Fibroblast of lung (primary cell): ENCODE measurements at regions not wholly inside any gene's neighbourhood (a gene's known extent, or its start where the extent isn't known, plus 50 kb on each side); places are given as distances from the start of the nearest gene placed in this dataset.

ENCODE experiments used
- DNase-seq, 2 donors: peaks; one replicate each; pipeline versions ENCODE4 v3.0.0 to v3.0.0-alpha.2; 2010; ENCODE audit warnings: low read depth in 2 of 2
- H2AFZ ChIP-seq: 2 replicates; pipeline ENCODE4 v1.5.1; 2012; ENCODE audit warnings: low read length, control low read depth, inconsistent platforms
- H3K27ac ChIP-seq: 2 replicates; pipeline ENCODE4 v1.5.1; 2011; ENCODE audit warnings: low read length, control low read depth; ENCODE audit not compliant: insufficient read depth
- H3K27me3 ChIP-seq: 2 replicates; pipeline ENCODE4 v1.5.1; 2011; ENCODE audit warnings: mild to moderate bottlenecking, low read length; ENCODE audit not compliant: control insufficient read depth, insufficient read depth
- H3K36me3 ChIP-seq: 2 replicates; pipeline ENCODE4 v1.5.1; 2011; ENCODE audit warnings: low read length; ENCODE audit not compliant: control insufficient read depth, insufficient read depth
- H3K4me1 ChIP-seq: 2 replicates; pipeline ENCODE4 v1.5.1; 2011; ENCODE audit warnings: low read length; ENCODE audit not compliant: control insufficient read depth, insufficient read depth; ENCODE audit errors: extremely low read depth
- H3K4me2 ChIP-seq: 2 replicates; pipeline ENCODE4 v1.5.1; 2011; ENCODE audit warnings: low read length, control low read depth; ENCODE audit not compliant: insufficient read depth; ENCODE audit errors: extremely low read depth
- H3K4me3 ChIP-seq, 4 experiments: fragments of 200-600 bp in 1 of 4; sonication (generic) in 1 of 4; replicated peaks in 1 of 4; 2 replicates each; pipeline ENCODE4 v1.5.1; 2011 to 2016; ENCODE audit warnings: low read length in 4 of 4, low read depth in 3 of 4, mild to moderate bottlenecking in 3 of 4, control low read depth in 2 of 4, inconsistent platforms in 1 of 4, mixed read lengths in 1 of 4; ENCODE audit not compliant: insufficient read depth in 1 of 4; ENCODE audit errors: control extremely low read depth in 1 of 4
- H3K79me2 ChIP-seq: 2 replicates; pipeline ENCODE4 v1.5.1; 2012; ENCODE audit warnings: mild to moderate bottlenecking, low read length, inconsistent platforms; ENCODE audit not compliant: control insufficient read depth, insufficient read depth
- H3K9ac ChIP-seq: 2 replicates; pipeline ENCODE4 v1.5.1; 2011; ENCODE audit warnings: mild to moderate bottlenecking, low read length, control low read depth; ENCODE audit not compliant: insufficient read depth
- H3K9me3 ChIP-seq: 2 replicates; pipeline ENCODE4 v1.5.1; 2012; ENCODE audit warnings: low read depth, low read length; ENCODE audit not compliant: control insufficient read depth, insufficient read depth
- H4K20me1 ChIP-seq: 2 replicates; pipeline ENCODE4 v1.5.1; 2011; ENCODE audit warnings: low read length; ENCODE audit not compliant: control insufficient read depth, insufficient read depth; ENCODE audit errors: extremely low read depth
- CTCF ChIP-seq, 2 donors: IDR thresholded peaks in 1 of 2; conservative IDR thresholded peaks in 1 of 2; 1 replicate in 1 of 2; 2 replicates in 1 of 2; pipeline ENCODE4 v1.5.1; 2011 to 2012; ENCODE audit warnings: low read length in 2 of 2, control low read depth in 1 of 2, inconsistent platforms in 1 of 2, low read depth in 1 of 2, mild to moderate bottlenecking in 1 of 2
- EZH2 ChIP-seq: IDR thresholded peaks from 2 replicates; pipeline ENCODE4 v1.5.1; 2012; ENCODE audit warnings: low read length, control low read depth, mild to moderate bottlenecking; ENCODE audit errors: missing control alignments

- Histone ChIP-seq H2AFZ (no peak overlapping the region), H3K9me3 (no peaks in the 10 kb centered on the region), H3K27me3 (peaks cover 12% of the 10 kb centered on the region), H4K20me1 (no peaks in the 10 kb centered on the region), H3K9ac (no peak overlapping the region), H3K79me2 (no peaks in the 10 kb centered on the region), H3K36me3 (no peaks in the 10 kb centered on the region), H3K4me3 (no peak overlapping the region), H3K27ac (no peak overlapping the region), H3K4me2 (no peak overlapping the region), H3K4me1 (peaks cover 4% of the 10 kb centered on the region)
- DNase-seq: no peak
- no peak for TF ChIP-seq CTCF (conservative IDR thresholded peaks at IDR 0.05 in 1 of 2, IDR thresholded peaks at IDR 0.05 in 1 of 2; ENCODE audit: low read depth in 1 of 2, low read length in 2 of 2)
- TF ChIP-seq EZH2: no peak
Observed at GRCh38 chr4:138908134-138908533, 107.4 kb upstream of the NOCT start.

DNA sequence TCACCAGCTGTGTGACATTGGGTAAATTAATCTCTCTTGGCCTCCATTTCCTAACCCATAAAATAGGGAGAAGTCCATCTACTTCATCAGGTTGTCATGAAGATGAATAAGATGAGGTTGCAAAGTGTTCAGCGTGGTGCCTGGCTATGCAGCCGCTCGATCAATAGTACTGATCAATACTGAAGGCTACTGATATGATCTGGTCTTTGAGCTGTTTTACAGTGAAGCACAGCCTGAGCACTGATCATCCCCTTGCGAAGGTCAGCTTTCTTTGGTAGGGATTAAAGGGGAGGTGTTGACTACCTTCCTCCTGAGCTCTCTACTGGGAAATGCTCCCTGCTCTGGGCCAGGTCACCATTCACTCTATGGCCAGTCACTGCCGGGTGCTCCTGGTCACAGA, 108.4 kb upstream of the NOCT start:
- peaks cover 12% of the 10 kb centered on the region for H3K27me3 ChIP-seq
- H4K20me1 ChIP-seq: no peaks in the 10 kb centered on the region
- H3K27ac ChIP-seq: no peak overlapping the region
- peaks cover 4% of the 10 kb centered on the region for H3K4me1 ChIP-seq
- TF ChIP-seq CTCF (conservative IDR thresholded peaks at IDR 0.05 in 1 of 2, IDR thresholded peaks at IDR 0.05 in 1 of 2; ENCODE audit: low read depth in 1 of 2, low read length in 2 of 2): no peak
- no peak for TF ChIP-seq EZH2
- no peak overlapping the region for H2AFZ ChIP-seq
- H3K4me3 ChIP-seq: no peak overlapping the region
- H3K36me3 ChIP-seq: no peaks in the 10 kb centered on the region
- no peak overlapping the region for H3K9ac ChIP-seq
- H3K4me2 ChIP-seq: no peak overlapping the region
- no peaks in the 10 kb centered on the region for H3K79me2 ChIP-seq
- no peak for DNase-seq
- H3K9me3 ChIP-seq: no peaks in the 10 kb centered on the region

DNA sequence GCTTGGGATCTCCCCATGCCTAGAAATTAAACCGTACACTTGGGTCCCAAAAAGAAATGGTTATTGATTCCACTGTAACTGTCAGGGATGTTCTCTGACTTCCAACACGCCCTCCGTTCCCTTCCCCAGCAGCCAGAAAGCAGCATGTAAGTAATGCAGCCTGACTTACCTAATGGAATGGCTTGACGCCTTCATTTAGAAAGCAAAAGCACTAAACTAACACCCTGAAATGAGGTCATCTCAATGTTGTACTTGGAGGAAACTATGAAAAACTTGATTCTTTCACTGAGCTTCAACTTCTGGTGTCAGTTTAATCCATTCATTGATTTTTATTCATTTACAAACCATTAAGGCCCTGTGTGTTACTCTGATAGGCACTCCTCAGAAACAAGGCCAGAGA, 110.8 kb upstream of the NOCT start:
- no peak for DNase-seq

More for the DNA sequence above, 110.8 kb upstream of the NOCT start:
- Histone ChIP-seq H3K4me1 (no peaks in the 10 kb centered on the region), H2AFZ (no peak overlapping the region), H3K4me2 (no peak overlapping the region), H3K4me3 (no peak overlapping the region), H3K36me3 (no peaks in the 10 kb centered on the region), H3K9me3 (no peaks in the 10 kb centered on the region), H3K27me3 (peaks cover 5% of the 10 kb centered on the region), H3K79me2 (no peaks in the 10 kb centered on the region), H3K27ac (no peak overlapping the region), H3K9ac (no peak overlapping the region), H4K20me1 (no peaks in the 10 kb centered on the region)
- TF ChIP-seq EZH2 (no peak), CTCF (conservative IDR thresholded peaks at IDR 0.05 in 1 of 2, IDR thresholded peaks at IDR 0.05 in 1 of 2; ENCODE audit: low read depth in 1 of 2, low read length in 2 of 2) (no peak)
